Endothelial cell of umbilical vein (primary cell): ENCODE measurements at regions not wholly inside any gene's neighbourhood (a gene's known extent, or its start where the extent isn't known, plus 50 kb on each side); places are given as distances from the start of the nearest gene placed in this dataset.

ENCODE experiments used
- BruUV-seq: library from RNA; stranded (reverse); fragments of 400-500 nt; replicated peaks from 2 replicates; lab custom pipeline; 2021; lab: Mats Ljungman, UMichigan
- CTCF ChIA-PET: fragments of 300-600, 350-600 bp; sonication (Branson Sonifier 250); formaldehyde crosslinking; loops from one replicate; lab custom pipeline; 2021; ENCODE audit warnings: antibody characterized with exemption, inconsistent platforms; lab: Charles Lee
- POLR2A ChIA-PET: fragments of 300-600, 350-600 bp; sonication (Branson Sonifier 250); formaldehyde crosslinking; loops from one replicate; lab custom pipeline; 2021; ENCODE audit warnings: antibody characterized with exemption, inconsistent platforms; lab: Charles Lee
- DNase-seq: peaks from one replicate; pipeline ENCODE4 v3.0.0-alpha.2; 2011; ENCODE audit warnings: low read depth, low spot score
- FAIRE-seq: peaks from 2 replicates; lab custom pipeline; 2011; peaks lifted over from hg19 to GRCh38; lab: Jason Lieb, UNC
- H2AFZ ChIP-seq: 2 replicates; pipeline ENCODE4 v1.6.0; 2012; ENCODE audit warnings: low read depth, low read length, control low read depth, inconsistent platforms
- H3K27ac ChIP-seq: 2 replicates; pipeline ENCODE4 v1.5.1; 2011; ENCODE audit warnings: low read depth, mild to moderate bottlenecking, control low read depth, low read length, moderate library complexity; ENCODE audit not compliant: insufficient read depth
- H3K27me3 ChIP-seq, 2 experiments: 2 replicates each; pipeline versions ENCODE4 v1.6.0 to v1.6.1; 2011; ENCODE audit warnings: low read length in 2 of 2, mixed read lengths in 1 of 2; ENCODE audit not compliant: control insufficient read depth in 2 of 2, insufficient read depth in 2 of 2
- H3K36me3 ChIP-seq, 2 experiments: 2 replicates in 1 of 2; 3 replicates in 1 of 2; pipeline ENCODE4 v1.5.1; 2011; ENCODE audit warnings: low read length in 2 of 2, mild to moderate bottlenecking in 1 of 2, moderate library complexity in 1 of 2; ENCODE audit not compliant: control insufficient read depth in 2 of 2, insufficient read depth in 2 of 2; ENCODE audit errors: extremely low read depth in 1 of 2
- H3K4me1 ChIP-seq: 3 replicates; pipeline ENCODE4 v1.5.1; 2011; ENCODE audit warnings: mild to moderate bottlenecking, low read length; ENCODE audit not compliant: control insufficient read depth, insufficient read depth; ENCODE audit errors: extremely low read depth
- H3K4me2 ChIP-seq: 2 replicates; pipeline ENCODE4 v1.6.1; 2011; ENCODE audit warnings: low read length, control low read depth, mixed read lengths; ENCODE audit not compliant: insufficient read depth
- H3K4me3 ChIP-seq, 3 experiments: fragments of 200-600 bp in 1 of 3; sonication (generic), shearing (Covaris generic) in 1 of 3; replicated peaks in 1 of 3; 2 replicates each; pipeline ENCODE4 v1.5.1; 2011 to 2016; ENCODE audit warnings: control low read depth in 3 of 3, low read length in 3 of 3, mild to moderate bottlenecking in 2 of 3, inconsistent platforms in 1 of 3, low read depth in 1 of 3, moderate library complexity in 1 of 3; ENCODE audit not compliant: insufficient read depth in 1 of 3
- H3K79me2 ChIP-seq: 2 replicates; pipeline ENCODE4 v1.6.0; 2012; ENCODE audit warnings: low read length, inconsistent platforms; ENCODE audit not compliant: control insufficient read depth, insufficient read depth
- H3K9ac ChIP-seq: replicated peaks from 2 replicates; pipeline ENCODE3; 2011; ENCODE audit warnings: low read length, control low read depth; ENCODE audit not compliant: insufficient read depth; ENCODE audit errors: extremely low read depth
- H3K9me1 ChIP-seq: replicated peaks from 3 replicates; pipeline ENCODE4 v1.6.0; 2011; ENCODE audit warnings: mild to moderate bottlenecking, low read length; ENCODE audit not compliant: control insufficient read depth, insufficient read depth; ENCODE audit errors: extremely low read depth
- H3K9me3 ChIP-seq: replicated peaks from 2 replicates; pipeline ENCODE4 v1.5.1; 2012; ENCODE audit warnings: low read length, inconsistent platforms; ENCODE audit not compliant: control insufficient read depth, insufficient read depth
- H4K20me1 ChIP-seq: replicated peaks from 2 replicates; pipeline ENCODE3; 2011; ENCODE audit warnings: mild to moderate bottlenecking, low read length; ENCODE audit not compliant: control insufficient read depth, insufficient read depth; ENCODE audit errors: extremely low read depth
- EZH2 ChIP-seq: IDR thresholded peaks from 2 replicates; pipeline ENCODE4 v1.6.1; 2012; ENCODE audit warnings: borderline replicate concordance, low read depth, mild to moderate bottlenecking, moderate library complexity, low read length, inconsistent platforms; ENCODE audit not compliant: severe bottlenecking
- FOS ChIP-seq: IDR thresholded peaks from 2 replicates; pipeline ENCODE4 v1.6.1; 2011; ENCODE audit warnings: mild to moderate bottlenecking, low read length, moderate library complexity, borderline replicate concordance; ENCODE audit not compliant: insufficient read depth
- GATA2 ChIP-seq: IDR thresholded peaks from 2 replicates; pipeline ENCODE4 v1.7.0; 2011; ENCODE audit warnings: low read depth, mild to moderate bottlenecking, moderate library complexity, mixed read lengths, low read length; ENCODE audit not compliant: insufficient read length, insufficient read depth
- JUN ChIP-seq: IDR thresholded peaks from 2 replicates; pipeline ENCODE4 v1.6.1; 2011; ENCODE audit warnings: borderline replicate concordance, low read depth; ENCODE audit not compliant: insufficient read length, insufficient read depth
- MAX ChIP-seq: IDR thresholded peaks from 2 replicates; pipeline ENCODE4 v1.6.1; 2011; ENCODE audit not compliant: insufficient read depth, insufficient read length
- MYC ChIP-seq: IDR thresholded peaks from one replicate; pipeline ENCODE4 v1.6.1; 2011; ENCODE audit warnings: mild to moderate bottlenecking, low read depth, low read length
- POLR2A ChIP-seq: IDR thresholded peaks from 2 replicates; pipeline ENCODE4 v1.6.1; 2012; ENCODE audit warnings: low read depth, mild to moderate bottlenecking, control low read depth, low read length
- POLR2AphosphoS5 ChIP-seq: IDR thresholded peaks from 2 replicates; pipeline ENCODE4 v1.6.1; 2012; ENCODE audit warnings: low read depth, mild to moderate bottlenecking, control low read depth, low read length, moderate library complexity; ENCODE audit not compliant: insufficient read depth
- dilution Hi-C: fragments of 300-500 bp; cut with MboI; formaldehyde crosslinking; loops from one replicate; pipeline ENCODE4 v1.15.0; 2019; ENCODE audit warnings: low sequenced_read_pairs; ENCODE audit not compliant: extremely low pct_ligation_motif_present
- intact Hi-C: fragments of 100-400 bp; cut with micrococcal nuclease; formaldehyde crosslinking; loops from one replicate; pipeline ENCODE4 v1.10.0; 2022
- TF ChIP-seq, protein P1 (sequence below), 2 donors: IDR thresholded peaks; 1 replicate in 1 of 2; 2 replicates in 1 of 2; pipeline ENCODE4 v1.5.1; 2011; ENCODE audit warnings: low read length in 2 of 2, mild to moderate bottlenecking in 2 of 2, moderate library complexity in 2 of 2, control low read depth in 1 of 2, inconsistent platforms in 1 of 2, low read depth in 1 of 2; ENCODE audit not compliant: insufficient read depth in 1 of 2; ENCODE audit errors: extremely low read depth in 1 of 2

- Histone ChIP-seq H3K9ac (no peak overlapping the region), H4K20me1 (no peaks in the 10 kb centered on the region), H3K79me2 (no peaks in the 10 kb centered on the region), H3K4me1 (no peaks in the 10 kb centered on the region), H3K27me3 (no peaks in the 10 kb centered on the region), H2AFZ (no peak overlapping the region), H3K27ac (no peak overlapping the region), H3K4me3 (no peak overlapping the region), H3K9me1 (no peaks in the 10 kb centered on the region), H3K9me3 (no peaks in the 10 kb centered on the region), H3K36me3 (no peaks in the 10 kb centered on the region), H3K4me2 (no peak overlapping the region)
- TF ChIP-seq EZH2, result no peak
- no peak for TF ChIP-seq JUN
- FAIRE-seq, result no peak
- intact Hi-C loops (no loop called here), dilution Hi-C loops (no loop called here)
- BruUV-seq, result no TSS peak
- ChIA-PET CTCF (no interaction called here), POLR2A (no interaction called here)
- no peak for DNase-seq
Observed at GRCh38 chr6:164294047-164294784, 879.7 kb downstream of the QKI start.

DNA sequence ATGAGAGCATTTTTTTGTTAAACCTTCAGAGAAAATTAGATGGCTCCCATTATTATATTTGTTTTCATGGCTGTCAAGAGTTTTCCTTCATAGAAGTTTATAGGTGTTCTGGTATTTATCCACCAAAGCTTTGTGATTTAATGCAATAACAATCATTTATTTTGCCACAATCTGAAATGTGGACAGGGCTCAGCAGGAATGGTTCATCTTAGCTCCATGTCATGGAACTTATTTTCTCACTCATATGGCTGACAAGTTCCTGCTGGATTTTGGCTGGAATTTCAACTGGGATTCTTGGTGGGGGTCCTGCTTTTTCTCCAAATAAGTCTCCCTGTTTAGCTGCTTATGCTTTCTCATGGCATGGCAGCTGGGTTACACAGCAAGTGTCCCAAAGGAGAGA, 876.7 kb downstream of the QKI start:
- Histone ChIP-seq H3K27me3 (no peaks in the 10 kb centered on the region), H3K27ac (no peak overlapping the region), H3K9ac (no peak overlapping the region), H3K4me3 (no peak overlapping the region), H3K4me1 (no peaks in the 10 kb centered on the region), H3K79me2 (no peaks in the 10 kb centered on the region), H4K20me1 (no peaks in the 10 kb centered on the region), H3K36me3 (no peaks in the 10 kb centered on the region), H3K9me1 (no peaks in the 10 kb centered on the region), H3K9me3 (no peaks in the 10 kb centered on the region), H2AFZ (no peak overlapping the region), H3K4me2 (no peak overlapping the region)
- dilution Hi-C loops, result no loop called here
- ChIA-PET POLR2A (no interaction called here), CTCF (interaction anchor here (1.2 to 1.9 kb wide), 4 partner anchors 15 to 636 kb away, joined by 3 to 6 read pairs (median 4); no protein-coding TSS in a partner anchor)
- no peak for DNase-seq
- intact Hi-C loops, result no loop called here
- TF ChIP-seq POLR2AphosphoS5, result no peak
- TF ChIP-seq JUN, result no peak
- TF ChIP-seq FOS, result no peak
- TF ChIP-seq EZH2, result no peak
- TF ChIP-seq, protein P1, sequence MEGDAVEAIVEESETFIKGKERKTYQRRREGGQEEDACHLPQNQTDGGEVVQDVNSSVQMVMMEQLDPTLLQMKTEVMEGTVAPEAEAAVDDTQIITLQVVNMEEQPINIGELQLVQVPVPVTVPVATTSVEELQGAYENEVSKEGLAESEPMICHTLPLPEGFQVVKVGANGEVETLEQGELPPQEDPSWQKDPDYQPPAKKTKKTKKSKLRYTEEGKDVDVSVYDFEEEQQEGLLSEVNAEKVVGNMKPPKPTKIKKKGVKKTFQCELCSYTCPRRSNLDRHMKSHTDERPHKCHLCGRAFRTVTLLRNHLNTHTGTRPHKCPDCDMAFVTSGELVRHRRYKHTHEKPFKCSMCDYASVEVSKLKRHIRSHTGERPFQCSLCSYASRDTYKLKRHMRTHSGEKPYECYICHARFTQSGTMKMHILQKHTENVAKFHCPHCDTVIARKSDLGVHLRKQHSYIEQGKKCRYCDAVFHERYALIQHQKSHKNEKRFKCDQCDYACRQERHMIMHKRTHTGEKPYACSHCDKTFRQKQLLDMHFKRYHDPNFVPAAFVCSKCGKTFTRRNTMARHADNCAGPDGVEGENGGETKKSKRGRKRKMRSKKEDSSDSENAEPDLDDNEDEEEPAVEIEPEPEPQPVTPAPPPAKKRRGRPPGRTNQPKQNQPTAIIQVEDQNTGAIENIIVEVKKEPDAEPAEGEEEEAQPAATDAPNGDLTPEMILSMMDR (IDR thresholded peaks at IDR 0.05; ENCODE audit: extremely low read depth in 1 of 2, insufficient read depth in 1 of 2, low read depth in 1 of 2, low read length in 2 of 2), result no peak
- TF ChIP-seq POLR2A, result no peak
- no peak for TF ChIP-seq GATA2
- no peak for TF ChIP-seq MAX
- no peak for TF ChIP-seq MYC
- BruUV-seq, result no TSS peak
- FAIRE-seq, result no peak
